RWPE1 (cell line): ENCODE measurements at regions not wholly inside any gene's neighbourhood (a gene's known extent, or its start where the extent isn't known, plus 50 kb on each side); places are given as distances from the start of the nearest gene placed in this dataset.

Experiments used
- CTCF ChIA-PET: fragments of 350-600 bp; sonication (Branson Sonifier 250); formaldehyde crosslinking; extraction: SDS; loops from one replicate; lab custom pipeline; 2021; lab: Yijun Ruan, JAX
- POLR2A ChIA-PET: fragments of 400-600 bp; formaldehyde crosslinking; extraction: SDS; loops from one replicate; lab custom pipeline; 2020; ENCODE audit warnings: antibody characterized with exemption; ENCODE audit not compliant: low non-redundant PET; lab: Yijun Ruan, JAX
- DNase-seq: peaks from one replicate; pipeline ENCODE4 v3.0.0; 2012; ENCODE audit warnings: low spot score
- H3K27ac ChIP-seq: fragments of 450-650 bp; 2 replicates; pipeline ENCODE4 v1.5.1; 2017
- TF ChIP-seq, protein P1 (sequence below): fragments of 450-650 bp; conservative IDR thresholded peaks from 2 replicates; pipeline ENCODE4 v1.5.1; 2017; ENCODE audit warnings: low read depth, mild to moderate bottlenecking

DNA sequence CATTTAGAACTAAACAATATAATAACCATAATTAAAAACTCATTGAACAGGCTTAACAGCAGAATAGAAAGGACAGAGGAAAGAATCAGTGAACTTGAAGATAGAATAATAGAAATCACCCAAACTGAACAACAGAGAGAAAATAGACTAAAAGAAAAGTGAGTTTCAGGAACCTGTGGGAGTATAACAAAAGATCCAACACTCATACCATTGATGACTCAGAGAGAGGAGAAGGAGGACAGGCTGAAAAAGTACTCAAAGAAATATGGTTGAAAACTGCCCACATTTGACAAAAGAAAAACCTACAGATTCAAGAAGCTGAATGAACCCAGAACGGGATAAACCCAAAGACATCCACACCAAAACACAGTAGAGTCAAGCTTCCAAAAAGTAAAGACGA, 54.2 kb upstream of the FMNL2 start:
- H3K27ac ChIP-seq: no peak overlapping the region
- CTCF ChIA-PET: interaction anchor here (0.6 kb wide), 1 partner anchor 335 kb away, joined by 3 read pairs; no protein-coding TSS in a partner anchor
- POLR2A ChIA-PET: no interaction called here
- no peak for DNase-seq
- TF ChIP-seq, protein P1, sequence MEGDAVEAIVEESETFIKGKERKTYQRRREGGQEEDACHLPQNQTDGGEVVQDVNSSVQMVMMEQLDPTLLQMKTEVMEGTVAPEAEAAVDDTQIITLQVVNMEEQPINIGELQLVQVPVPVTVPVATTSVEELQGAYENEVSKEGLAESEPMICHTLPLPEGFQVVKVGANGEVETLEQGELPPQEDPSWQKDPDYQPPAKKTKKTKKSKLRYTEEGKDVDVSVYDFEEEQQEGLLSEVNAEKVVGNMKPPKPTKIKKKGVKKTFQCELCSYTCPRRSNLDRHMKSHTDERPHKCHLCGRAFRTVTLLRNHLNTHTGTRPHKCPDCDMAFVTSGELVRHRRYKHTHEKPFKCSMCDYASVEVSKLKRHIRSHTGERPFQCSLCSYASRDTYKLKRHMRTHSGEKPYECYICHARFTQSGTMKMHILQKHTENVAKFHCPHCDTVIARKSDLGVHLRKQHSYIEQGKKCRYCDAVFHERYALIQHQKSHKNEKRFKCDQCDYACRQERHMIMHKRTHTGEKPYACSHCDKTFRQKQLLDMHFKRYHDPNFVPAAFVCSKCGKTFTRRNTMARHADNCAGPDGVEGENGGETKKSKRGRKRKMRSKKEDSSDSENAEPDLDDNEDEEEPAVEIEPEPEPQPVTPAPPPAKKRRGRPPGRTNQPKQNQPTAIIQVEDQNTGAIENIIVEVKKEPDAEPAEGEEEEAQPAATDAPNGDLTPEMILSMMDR: no peak

DNA sequence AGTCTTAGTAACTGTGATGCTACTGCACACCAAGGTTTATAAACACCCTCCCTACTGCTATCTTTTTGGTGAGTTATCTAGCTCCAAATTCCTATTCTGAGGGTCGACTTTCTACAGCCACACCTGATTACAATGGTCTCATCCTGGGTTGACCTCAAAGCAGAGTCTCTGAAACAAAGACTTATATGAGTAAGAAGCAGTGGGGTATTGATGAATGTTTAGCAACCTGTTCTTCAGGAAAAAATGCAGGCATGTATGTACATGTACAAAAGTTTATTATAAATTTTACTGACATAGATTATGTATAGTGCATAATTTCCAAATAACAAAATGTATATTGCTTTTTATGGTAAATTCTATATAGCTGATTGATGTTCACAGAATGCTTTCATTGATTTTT, 51.6 kb upstream of the FMNL2 start:
- TF ChIP-seq, protein P1: no peak
- no peak for DNase-seq
- CTCF ChIA-PET: interaction anchor here (0.6 kb wide), 1 partner anchor 243 kb away, joined by 3 read pairs; no protein-coding TSS in a partner anchor
- no peak overlapping the region for H3K27ac ChIP-seq
- POLR2A ChIA-PET: no interaction called here

DNA sequence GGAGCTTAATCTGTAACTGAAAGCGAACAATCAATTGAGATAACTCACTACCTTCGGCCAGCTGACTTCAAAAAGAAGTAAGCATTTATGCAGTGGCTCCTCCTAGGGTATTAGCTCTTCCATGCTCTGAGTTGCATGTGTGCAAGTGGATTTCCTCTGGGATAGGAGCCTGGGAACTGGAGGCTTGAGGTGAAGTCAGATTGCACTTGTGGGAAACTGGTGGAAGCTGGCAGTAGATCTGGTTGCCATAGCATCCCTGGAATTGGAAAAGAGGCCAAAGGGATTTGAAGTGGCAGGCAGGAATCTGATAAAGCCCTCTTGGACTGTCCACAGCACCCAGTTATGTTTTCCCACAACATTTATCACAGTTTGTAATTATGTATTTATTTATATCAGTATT, 50.6 kb upstream of the FMNL2 start:
- no peak overlapping the region for H3K27ac ChIP-seq
- no peak for DNase-seq
- ChIA-PET POLR2A (no interaction called here), CTCF (interaction anchor here (0.7 kb wide), 1 partner anchor 273 kb away, joined by 5 read pairs; no protein-coding TSS in a partner anchor)
- TF ChIP-seq, protein P1: no peak
